ENCODE measurements at regions not wholly inside any gene's neighbourhood (a gene's known extent, or its start where the extent isn't known, plus 50 kb on each side); places are given as distances from the start of the nearest gene placed in this dataset.

DNA sequence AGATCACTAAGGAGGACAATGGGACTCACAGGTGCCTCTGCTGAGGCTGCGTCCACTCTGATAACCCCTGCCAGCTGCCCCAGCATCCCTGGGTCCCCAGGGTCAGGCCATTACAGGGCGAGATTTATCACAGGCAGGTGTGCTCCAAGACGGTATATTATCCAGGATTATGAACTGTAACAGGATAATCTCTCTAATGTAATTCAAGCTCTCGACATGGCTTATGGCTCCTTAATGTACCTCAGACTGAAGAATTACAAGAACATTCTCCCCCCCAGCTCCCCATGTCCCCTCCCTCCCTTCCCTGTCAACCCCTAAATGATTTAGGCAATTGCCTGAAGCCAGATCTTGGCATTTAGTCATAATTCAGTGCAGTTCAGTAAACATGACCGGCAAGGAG, 86.8 kb downstream of the NCR2 start:
- TF ChIP-seq, protein P1, sequence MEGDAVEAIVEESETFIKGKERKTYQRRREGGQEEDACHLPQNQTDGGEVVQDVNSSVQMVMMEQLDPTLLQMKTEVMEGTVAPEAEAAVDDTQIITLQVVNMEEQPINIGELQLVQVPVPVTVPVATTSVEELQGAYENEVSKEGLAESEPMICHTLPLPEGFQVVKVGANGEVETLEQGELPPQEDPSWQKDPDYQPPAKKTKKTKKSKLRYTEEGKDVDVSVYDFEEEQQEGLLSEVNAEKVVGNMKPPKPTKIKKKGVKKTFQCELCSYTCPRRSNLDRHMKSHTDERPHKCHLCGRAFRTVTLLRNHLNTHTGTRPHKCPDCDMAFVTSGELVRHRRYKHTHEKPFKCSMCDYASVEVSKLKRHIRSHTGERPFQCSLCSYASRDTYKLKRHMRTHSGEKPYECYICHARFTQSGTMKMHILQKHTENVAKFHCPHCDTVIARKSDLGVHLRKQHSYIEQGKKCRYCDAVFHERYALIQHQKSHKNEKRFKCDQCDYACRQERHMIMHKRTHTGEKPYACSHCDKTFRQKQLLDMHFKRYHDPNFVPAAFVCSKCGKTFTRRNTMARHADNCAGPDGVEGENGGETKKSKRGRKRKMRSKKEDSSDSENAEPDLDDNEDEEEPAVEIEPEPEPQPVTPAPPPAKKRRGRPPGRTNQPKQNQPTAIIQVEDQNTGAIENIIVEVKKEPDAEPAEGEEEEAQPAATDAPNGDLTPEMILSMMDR (IDR thresholded peaks at IDR 0.05; ENCODE audit: low read depth, low read length): no peak
- TF ChIP-seq EZH2phosphoT487 (IDR thresholded peaks at IDR 0.05; ENCODE audit: low read depth): no peak

All from OCI-LY3 (cell line).